ENCODE measurements at regions not wholly inside any gene's neighbourhood (a gene's known extent, or its start where the extent isn't known, plus 50 kb on each side); places are given as distances from the start of the nearest gene placed in this dataset.

DNA sequence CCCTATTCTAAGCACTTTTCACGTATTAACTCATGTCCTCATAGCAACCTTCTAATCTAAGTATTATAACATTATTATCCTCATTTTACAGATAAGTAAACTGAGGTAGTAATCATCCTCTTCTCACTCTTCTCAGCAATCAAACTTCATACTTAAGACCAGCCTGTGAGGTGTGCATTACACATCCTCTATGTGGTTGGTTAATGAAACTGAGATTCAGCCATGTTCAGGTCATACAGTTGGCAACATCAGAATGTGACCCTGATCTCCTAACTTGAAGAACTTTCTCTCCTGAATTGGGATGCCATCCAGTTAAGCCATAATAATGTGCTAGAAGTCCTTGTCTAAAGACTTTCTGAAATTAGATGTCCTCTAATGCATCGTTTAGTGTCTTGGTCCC, 275.1 kb upstream of the ANKRD55 start:
- TF ChIP-seq GATA3 (IDR thresholded peaks at IDR 0.05; ENCODE audit: low read depth, low read length) (no peak), GATA2 (IDR thresholded peaks at IDR 0.05; ENCODE audit: low read depth, low read length) (no peak)

Data from SH-SY5Y (cell line).